Ishikawa (cell line): ENCODE measurements at regions not wholly inside any gene's neighbourhood (a gene's known extent, or its start where the extent isn't known, plus 50 kb on each side); places are given as distances from the start of the nearest gene placed in this dataset.

Experiments
- EP300 ChIP-seq: IDR thresholded peaks from 2 replicates; pipeline ENCODE4 v1.6.1; 2012; ENCODE audit warnings: borderline replicate concordance
- FOXM1 ChIP-seq: IDR thresholded peaks from 2 replicates; pipeline ENCODE4 v1.6.1; 2012; ENCODE audit warnings: low read depth, borderline replicate concordance
- RAD21 ChIP-seq: IDR thresholded peaks from 2 replicates; pipeline ENCODE4 v1.6.1; 2012; ENCODE audit warnings: low read depth
- TAF1 ChIP-seq: IDR thresholded peaks from 2 replicates; pipeline ENCODE4 v1.6.1; 2012; ENCODE audit warnings: low read depth, mild to moderate bottlenecking
- YY1 ChIP-seq: IDR thresholded peaks from 2 replicates; pipeline ENCODE4 v1.6.1; 2012; ENCODE audit warnings: low read depth

DNA sequence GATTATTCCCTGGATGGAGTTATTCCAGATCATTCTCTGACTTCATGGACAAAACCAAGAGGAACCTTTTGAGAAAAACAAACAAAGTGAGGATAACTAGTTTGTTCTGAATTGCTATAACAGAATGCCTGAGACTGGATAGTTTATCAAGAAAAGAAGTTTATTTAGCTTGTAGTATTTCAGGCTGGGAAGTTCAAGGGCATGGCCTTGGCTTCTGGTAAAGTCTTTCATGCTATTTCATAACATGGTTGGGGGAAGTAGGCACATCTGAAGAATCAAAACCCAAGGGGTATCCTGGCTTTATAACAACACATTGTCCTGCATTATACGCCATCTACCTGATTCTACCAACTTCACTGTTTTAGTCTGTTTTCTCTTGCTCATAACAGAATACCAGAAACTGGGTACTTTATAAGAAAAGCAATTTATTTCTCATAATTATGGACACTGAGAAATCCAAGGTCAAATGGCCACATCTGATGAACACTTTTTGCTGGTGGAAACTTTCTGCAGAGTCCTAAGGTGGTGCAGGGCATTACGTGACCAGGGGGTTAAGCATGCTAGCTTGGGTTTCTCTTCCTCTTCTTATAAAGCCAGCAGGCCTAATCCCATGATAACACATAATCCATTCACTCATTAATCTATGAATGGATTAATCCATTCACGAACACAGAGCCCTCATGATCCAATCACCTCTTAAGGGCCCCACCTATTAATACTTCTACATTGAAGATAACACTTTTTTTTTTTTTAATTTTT, 186.1 kb upstream of the PRSS16 start:
- TF ChIP-seq RAD21 (no peak), FOXM1 (no peak), TAF1 (no peak), YY1 (no peak), EP300 (no peak)
